ENCODE measurements at regions not wholly inside any gene's neighbourhood (a gene's known extent, or its start where the extent isn't known, plus 50 kb on each side); places are given as distances from the start of the nearest gene placed in this dataset.

GRCh38 chr11:16572945-16573344 is 165.5 kb upstream of the C11orf58 start:
- Histone ChIP-seq H3K79me2 (ENCODE audit: control insufficient read depth, insufficient read depth, low read length) (no peaks in the 10 kb centered on the region), H3K9me3 (ENCODE audit: control insufficient read depth, insufficient read depth, low read depth, low read length) (no peaks in the 10 kb centered on the region), H4K20me1 (ENCODE audit: control insufficient read depth, extremely low read depth, insufficient read depth, low read length) (no peaks in the 10 kb centered on the region), H3K4me1 (ENCODE audit: control insufficient read depth, extremely low read depth, insufficient read depth, low read length) (no peaks in the 10 kb centered on the region), H3K27me3 (ENCODE audit: control insufficient read depth, insufficient read depth, low read length) (no peaks in the 10 kb centered on the region), H2AFZ (ENCODE audit: low read length) (no peak overlapping the region), H3K36me3 (ENCODE audit: control insufficient read depth, insufficient read depth, low read length) (no peaks in the 10 kb centered on the region), H3K27ac (ENCODE audit: insufficient read depth, low read length) (no peak overlapping the region), H3K4me3 (replicated peaks in 1 of 4; ENCODE audit: control extremely low read depth in 1 of 4, insufficient read depth in 1 of 4, low read depth in 3 of 4, low read length in 4 of 4) (no peak overlapping the region), H3K9ac (ENCODE audit: insufficient read depth, low read length) (no peak overlapping the region), H3K4me2 (ENCODE audit: extremely low read depth, insufficient read depth, low read length) (no peak overlapping the region)
- TF ChIP-seq EZH2 (IDR thresholded peaks at IDR 0.05; ENCODE audit: low read length, missing control alignments) = no peak
- TF ChIP-seq CTCF (conservative IDR thresholded peaks at IDR 0.05 in 1 of 2, IDR thresholded peaks at IDR 0.05 in 1 of 2; ENCODE audit: low read depth in 1 of 2, low read length in 2 of 2) = no peak
- no peak for DNase-seq (ENCODE audit: low read depth in 2 of 2)

- Histone ChIP-seq H3K79me2 (ENCODE audit: control insufficient read depth, insufficient read depth, low read length) (no peaks in the 10 kb centered on the region), H3K27me3 (ENCODE audit: control insufficient read depth, insufficient read depth, low read length) (no peaks in the 10 kb centered on the region), H2AFZ (ENCODE audit: low read length) (no peak overlapping the region), H3K9ac (ENCODE audit: insufficient read depth, low read length) (no peak overlapping the region), H4K20me1 (ENCODE audit: control insufficient read depth, extremely low read depth, insufficient read depth, low read length) (no peaks in the 10 kb centered on the region), H3K4me2 (ENCODE audit: extremely low read depth, insufficient read depth, low read length) (no peak overlapping the region), H3K36me3 (ENCODE audit: control insufficient read depth, insufficient read depth, low read length) (no peaks in the 10 kb centered on the region), H3K27ac (ENCODE audit: insufficient read depth, low read length) (no peak overlapping the region), H3K4me3 (replicated peaks in 1 of 4; ENCODE audit: control extremely low read depth in 1 of 4, insufficient read depth in 1 of 4, low read depth in 3 of 4, low read length in 4 of 4) (no peak overlapping the region), H3K4me1 (ENCODE audit: control insufficient read depth, extremely low read depth, insufficient read depth, low read length) (no peaks in the 10 kb centered on the region), H3K9me3 (ENCODE audit: control insufficient read depth, insufficient read depth, low read depth, low read length) (no peaks in the 10 kb centered on the region)
- TF ChIP-seq EZH2 (IDR thresholded peaks at IDR 0.05; ENCODE audit: low read length, missing control alignments) (no peak), CTCF (conservative IDR thresholded peaks at IDR 0.05 in 1 of 2, IDR thresholded peaks at IDR 0.05 in 1 of 2; ENCODE audit: low read depth in 1 of 2, low read length in 2 of 2) (no peak)
- peak in 1 of 2 donors; percentile 5 for DNase-seq (ENCODE audit: low read depth in 2 of 2)
These were observed 177.3 kb upstream of the C11orf58 start for GRCh38 chr11:16561150-16561549.

- no peak overlapping the region for H3K4me3 ChIP-seq (replicated peaks in 1 of 4; ENCODE audit: control extremely low read depth in 1 of 4, insufficient read depth in 1 of 4, low read depth in 3 of 4, low read length in 4 of 4)
- TF ChIP-seq CTCF (conservative IDR thresholded peaks at IDR 0.05 in 1 of 2, IDR thresholded peaks at IDR 0.05 in 1 of 2; ENCODE audit: low read depth in 1 of 2, low read length in 2 of 2) (no peak), EZH2 (IDR thresholded peaks at IDR 0.05; ENCODE audit: low read length, missing control alignments) (no peak)
- H4K20me1 ChIP-seq (ENCODE audit: control insufficient read depth, extremely low read depth, insufficient read depth, low read length) = no peaks in the 10 kb centered on the region
- no peaks in the 10 kb centered on the region for H3K79me2 ChIP-seq (ENCODE audit: control insufficient read depth, insufficient read depth, low read length)
- H3K9me3 ChIP-seq (ENCODE audit: control insufficient read depth, insufficient read depth, low read depth, low read length) = no peaks in the 10 kb centered on the region
- H2AFZ ChIP-seq (ENCODE audit: low read length) = no peak overlapping the region
- no peak overlapping the region for H3K27ac ChIP-seq (ENCODE audit: insufficient read depth, low read length)
- no peak overlapping the region for H3K9ac ChIP-seq (ENCODE audit: insufficient read depth, low read length)
- no peaks in the 10 kb centered on the region for H3K36me3 ChIP-seq (ENCODE audit: control insufficient read depth, insufficient read depth, low read length)
- DNase-seq (ENCODE audit: low read depth in 2 of 2) = no peak
- H3K4me1 ChIP-seq (ENCODE audit: control insufficient read depth, extremely low read depth, insufficient read depth, low read length) = no peaks in the 10 kb centered on the region
- H3K27me3 ChIP-seq (ENCODE audit: control insufficient read depth, insufficient read depth, low read length) = no peaks in the 10 kb centered on the region
- H3K4me2 ChIP-seq (ENCODE audit: extremely low read depth, insufficient read depth, low read length) = no peak overlapping the region
These were observed 180.0 kb upstream of the C11orf58 start for GRCh38 chr11:16558494-16558893.

Data from fibroblast of lung (primary cell).